ENCODE measurements at regions not wholly inside any gene's neighbourhood (a gene's known extent, or its start where the extent isn't known, plus 50 kb on each side); places are given as distances from the start of the nearest gene placed in this dataset.
A peak's percentile ranks its signal among the peaks of the same experiment; 100 is the strongest.
"Not testable (repeated sequence)": the region's sequence is repeated elsewhere in the genome, so short reads cannot be mapped to it uniquely, and the experiment has no call there.

DNA sequence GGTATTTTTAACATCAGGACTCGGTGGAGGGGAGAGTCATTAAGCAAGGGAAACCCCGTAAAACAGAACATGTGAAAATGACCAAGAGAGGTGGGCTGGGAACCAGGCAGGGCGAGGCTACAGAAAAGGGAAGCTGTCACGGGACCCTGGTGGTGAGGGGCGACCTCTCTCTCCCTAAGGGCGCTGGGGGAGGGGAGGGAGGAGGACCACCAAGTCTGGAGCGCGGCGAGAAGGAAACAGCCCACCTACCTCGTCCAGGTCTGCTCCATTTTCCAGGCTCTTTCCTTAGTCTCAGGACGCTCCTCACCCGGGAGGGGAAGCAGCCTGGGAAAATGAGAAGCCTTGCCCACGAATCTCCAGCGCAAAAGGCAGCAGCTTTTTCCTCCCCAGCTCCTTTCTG, 181.9 kb upstream of the NBPF9 start:
- H3K9me2 ChIP-seq (replicated peaks; ENCODE audit: low read length); H3K79me2 ChIP-seq (ENCODE audit: low read length); H3K4me1 ChIP-seq (ENCODE audit: insufficient read depth, low read length); H3K4me3 ChIP-seq (ENCODE audit: low read length); H3K36me3 ChIP-seq (ENCODE audit: low read depth, low read length); H3K9ac ChIP-seq (ENCODE audit: low read length); POLR2A ChIA-PET (ENCODE audit: unreplicated experiment); H3K9me3 ChIP-seq (ENCODE audit: low read length); CTCF ChIA-PET; H3K27me3 ChIP-seq (ENCODE audit: low read length); DNase-seq; H3F3A ChIP-seq (ENCODE audit: low read length, unreplicated experiment); H3K27ac ChIP-seq (ENCODE audit: low read length); H3K4me2 ChIP-seq (ENCODE audit: low read length); H2AFZ ChIP-seq (ENCODE audit: low read length); intact Hi-C loops (cut with micrococcal nuclease); H4K20me1 ChIP-seq (ENCODE audit: low read length): not testable (repeated sequence)
- ATAC-seq, result peak; percentile 49
- BruUV-seq (replicated peaks), result TSS peak; percentile 77

DNA sequence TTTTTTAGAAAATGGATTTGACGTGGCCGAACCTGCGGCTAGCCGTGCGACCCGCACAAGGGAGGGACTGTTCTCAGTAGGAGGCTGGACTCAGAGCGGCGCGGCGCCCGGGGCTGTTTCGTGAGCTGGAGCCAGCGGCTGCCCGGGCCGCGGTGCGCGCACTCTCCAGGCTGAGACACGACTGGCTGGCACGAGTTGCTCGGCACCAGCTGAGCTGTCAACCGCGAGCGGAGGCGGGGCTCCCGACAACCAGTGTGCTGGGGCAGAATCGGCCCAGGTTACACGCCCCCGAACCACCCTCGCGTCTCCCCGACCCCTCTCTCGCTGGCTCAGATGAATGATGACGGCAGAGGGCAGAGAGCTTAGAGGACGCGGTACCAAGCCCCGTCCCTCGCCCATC, 182.3 kb upstream of the NBPF9 start:
- H3K4me1 ChIP-seq (ENCODE audit: insufficient read depth, low read length); H3K4me3 ChIP-seq (ENCODE audit: low read length); H2AFZ ChIP-seq (ENCODE audit: low read length); H3K27me3 ChIP-seq (ENCODE audit: low read length); H4K20me1 ChIP-seq (ENCODE audit: low read length); POLR2A ChIA-PET (ENCODE audit: unreplicated experiment); CTCF ChIA-PET; DNase-seq; H3K9me2 ChIP-seq (replicated peaks; ENCODE audit: low read length); H3K27ac ChIP-seq (ENCODE audit: low read length); BruUV-seq (replicated peaks); H3K36me3 ChIP-seq (ENCODE audit: low read depth, low read length); H3K79me2 ChIP-seq (ENCODE audit: low read length); intact Hi-C loops (cut with micrococcal nuclease); H3K9ac ChIP-seq (ENCODE audit: low read length); H3K4me2 ChIP-seq (ENCODE audit: low read length); H3F3A ChIP-seq (ENCODE audit: low read length, unreplicated experiment); H3K9me3 ChIP-seq (ENCODE audit: low read length): not testable (repeated sequence)
- ATAC-seq, result peak; percentile 92

DNA sequence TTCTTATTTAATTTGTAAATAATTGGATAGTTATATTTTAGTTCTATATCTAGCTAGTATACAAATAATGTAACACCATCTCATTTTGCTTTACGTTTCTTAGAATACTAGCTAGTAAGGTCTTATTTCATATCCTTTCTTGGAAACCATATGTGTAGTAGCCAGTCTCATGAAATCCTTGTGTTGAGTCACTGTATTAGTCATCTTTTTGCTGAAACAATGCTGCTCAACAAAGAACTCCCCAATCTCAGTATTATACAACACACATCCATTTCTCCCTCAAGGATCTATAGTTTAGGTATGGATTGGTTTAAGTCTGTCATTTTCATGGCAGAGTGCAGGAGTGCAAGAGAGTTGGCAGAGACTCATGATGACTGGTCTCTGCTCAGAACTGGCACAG, 185.2 kb upstream of the NBPF9 start:
- H2AFZ ChIP-seq (ENCODE audit: low read length); H3K27me3 ChIP-seq (ENCODE audit: low read length); H3K4me3 ChIP-seq (ENCODE audit: low read length); CTCF ChIA-PET; H3K27ac ChIP-seq (ENCODE audit: low read length); H3K4me2 ChIP-seq (ENCODE audit: low read length); H3K9ac ChIP-seq (ENCODE audit: low read length); DNase-seq; H3F3A ChIP-seq (ENCODE audit: low read length, unreplicated experiment); H3K79me2 ChIP-seq (ENCODE audit: low read length); intact Hi-C loops (cut with micrococcal nuclease); H3K9me2 ChIP-seq (replicated peaks; ENCODE audit: low read length); H4K20me1 ChIP-seq (ENCODE audit: low read length); POLR2A ChIA-PET (ENCODE audit: unreplicated experiment); H3K9me3 ChIP-seq (ENCODE audit: low read length); BruUV-seq (replicated peaks); H3K4me1 ChIP-seq (ENCODE audit: insufficient read depth, low read length); H3K36me3 ChIP-seq (ENCODE audit: low read depth, low read length): not testable (repeated sequence)
- peak; percentile 65 for ATAC-seq

DNA sequence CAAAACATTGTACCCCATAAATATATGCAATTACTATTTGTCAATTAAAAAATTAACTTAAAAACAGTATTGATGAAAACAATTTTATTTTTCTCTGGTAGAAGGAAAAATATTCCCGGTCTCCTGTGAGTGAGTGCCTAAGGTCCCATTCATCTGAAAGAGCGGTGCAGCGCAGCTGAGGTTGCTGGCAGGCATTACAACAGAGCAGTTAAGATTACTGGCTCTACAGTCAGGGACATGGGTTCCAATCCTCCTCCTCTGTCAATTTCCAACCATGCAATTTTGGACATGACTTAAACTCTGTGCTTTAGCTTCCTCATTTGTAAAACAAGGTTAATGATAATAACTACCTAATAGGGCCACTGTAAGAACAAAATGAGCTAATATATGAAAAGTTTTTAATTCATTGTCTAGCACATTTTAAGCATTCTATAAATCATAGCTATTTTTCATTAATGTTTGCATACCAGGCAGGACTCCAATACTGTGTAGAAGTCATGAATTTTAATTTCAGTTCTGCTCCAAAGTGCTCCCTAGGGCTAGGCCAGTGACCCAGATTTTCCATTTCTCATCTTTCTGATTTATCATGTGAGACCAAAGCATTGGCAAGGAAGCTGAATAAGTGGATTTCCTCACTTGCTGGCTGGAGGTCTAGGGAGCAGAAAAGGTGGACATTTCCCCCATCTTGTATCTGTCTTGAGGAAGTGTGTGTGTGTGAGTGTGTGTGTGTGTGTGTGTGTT, 174.2 kb upstream of the NBPF19 start:
- CTCF ChIA-PET; POLR2A ChIA-PET (ENCODE audit: unreplicated experiment); DNase-seq; H3F3A ChIP-seq (ENCODE audit: low read length, unreplicated experiment); H3K4me3 ChIP-seq (ENCODE audit: low read length); H3K79me2 ChIP-seq (ENCODE audit: low read length); H3K36me3 ChIP-seq (ENCODE audit: low read depth, low read length); H3K4me1 ChIP-seq (ENCODE audit: insufficient read depth, low read length); BruUV-seq (replicated peaks); H4K20me1 ChIP-seq (ENCODE audit: low read length); H3K9me2 ChIP-seq (replicated peaks; ENCODE audit: low read length); H3K4me2 ChIP-seq (ENCODE audit: low read length); H3K27ac ChIP-seq (ENCODE audit: low read length); H2AFZ ChIP-seq (ENCODE audit: low read length); H3K9ac ChIP-seq (ENCODE audit: low read length); intact Hi-C loops (cut with micrococcal nuclease); H3K9me3 ChIP-seq (ENCODE audit: low read length); H3K27me3 ChIP-seq (ENCODE audit: low read length): not testable (repeated sequence)
- peak; percentile 38; the same call in 1 of the 2 replicates for ATAC-seq

DNA sequence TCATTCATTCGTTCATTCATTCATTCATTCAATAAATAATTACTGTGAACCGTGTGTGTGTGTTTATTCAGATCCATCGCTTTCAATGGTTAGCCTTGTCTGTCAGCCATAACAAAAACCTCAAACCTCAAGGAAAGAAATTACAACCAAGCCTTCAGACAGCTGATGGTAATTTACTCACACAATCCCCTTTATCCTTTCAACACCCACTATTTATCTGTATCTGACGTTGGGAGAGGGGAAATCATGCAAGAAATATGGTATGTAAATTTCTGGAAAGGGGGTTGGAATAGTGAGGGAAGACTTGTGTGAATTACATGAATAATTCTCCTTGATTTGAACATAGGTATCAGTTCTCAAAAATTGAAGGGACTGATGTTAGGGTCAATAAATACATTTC, 173.6 kb upstream of the NBPF19 start:
- POLR2A ChIA-PET (ENCODE audit: unreplicated experiment); BruUV-seq (replicated peaks); DNase-seq; H3K9ac ChIP-seq (ENCODE audit: low read length); H3K27me3 ChIP-seq (ENCODE audit: low read length); intact Hi-C loops (cut with micrococcal nuclease); H3K4me1 ChIP-seq (ENCODE audit: insufficient read depth, low read length); ATAC-seq; H3K9me3 ChIP-seq (ENCODE audit: low read length); H3K36me3 ChIP-seq (ENCODE audit: low read depth, low read length); H3K27ac ChIP-seq (ENCODE audit: low read length); H3K4me2 ChIP-seq (ENCODE audit: low read length); H3K9me2 ChIP-seq (replicated peaks; ENCODE audit: low read length); H3K79me2 ChIP-seq (ENCODE audit: low read length); H3F3A ChIP-seq (ENCODE audit: low read length, unreplicated experiment); CTCF ChIA-PET; H2AFZ ChIP-seq (ENCODE audit: low read length); H4K20me1 ChIP-seq (ENCODE audit: low read length); H3K4me3 ChIP-seq (ENCODE audit: low read length): not testable (repeated sequence)

DNA sequence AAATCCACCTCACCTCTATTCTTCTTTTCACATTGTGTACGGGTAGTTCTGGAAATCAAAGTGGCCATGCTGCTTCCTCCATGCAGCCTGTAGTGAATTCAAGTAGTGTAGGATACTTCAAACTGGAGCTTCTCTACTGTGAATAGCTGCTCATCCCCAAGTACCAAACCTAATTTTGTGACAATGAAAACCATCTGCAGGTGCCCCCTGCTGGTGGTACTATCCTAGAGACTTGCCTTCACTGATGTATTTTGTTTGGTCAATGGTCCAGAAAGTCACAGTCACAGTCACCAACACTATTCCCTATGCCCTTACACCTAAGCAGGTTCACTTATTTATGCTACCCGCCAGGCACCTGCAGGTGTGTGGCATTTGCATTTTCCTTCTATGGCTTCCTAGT, 170.0 kb upstream of the NBPF19 start:
- not testable (repeated sequence) for DNase-seq

DNA sequence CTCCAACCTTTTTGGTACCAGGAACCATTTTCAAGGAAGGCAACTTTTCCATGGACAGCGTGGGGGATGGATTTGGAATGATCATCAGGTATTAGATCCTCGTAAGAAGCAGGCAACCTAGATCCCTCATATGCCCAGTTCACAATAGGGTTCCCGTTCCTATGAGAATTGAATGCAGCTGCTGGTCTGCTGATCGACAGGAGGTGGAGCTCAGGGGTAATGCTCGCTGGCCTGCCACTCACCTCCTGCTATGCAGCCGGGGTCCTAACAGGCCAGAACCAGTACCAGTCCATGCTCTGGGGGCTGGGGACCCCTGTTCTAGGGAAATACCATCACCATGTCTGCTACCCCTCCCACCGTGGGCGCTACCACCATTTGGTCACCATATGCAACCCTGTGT, 167.2 kb upstream of the NBPF19 start:
- H3K27ac ChIP-seq (ENCODE audit: low read length); H3K79me2 ChIP-seq (ENCODE audit: low read length); BruUV-seq (replicated peaks); H3K36me3 ChIP-seq (ENCODE audit: low read depth, low read length); H3F3A ChIP-seq (ENCODE audit: low read length, unreplicated experiment); DNase-seq; H3K9me3 ChIP-seq (ENCODE audit: low read length); H3K9me2 ChIP-seq (replicated peaks; ENCODE audit: low read length); H3K4me1 ChIP-seq (ENCODE audit: insufficient read depth, low read length); H3K4me2 ChIP-seq (ENCODE audit: low read length); H2AFZ ChIP-seq (ENCODE audit: low read length); CTCF ChIA-PET; H4K20me1 ChIP-seq (ENCODE audit: low read length); H3K27me3 ChIP-seq (ENCODE audit: low read length); intact Hi-C loops (cut with micrococcal nuclease); H3K9ac ChIP-seq (ENCODE audit: low read length); ATAC-seq; POLR2A ChIA-PET (ENCODE audit: unreplicated experiment); H3K4me3 ChIP-seq (ENCODE audit: low read length): not testable (repeated sequence)

More for the DNA sequence above, 170.0 kb upstream of the NBPF19 start:
- H3K9me2 ChIP-seq (replicated peaks; ENCODE audit: low read length); intact Hi-C loops (cut with micrococcal nuclease); H3K79me2 ChIP-seq (ENCODE audit: low read length); H3K27ac ChIP-seq (ENCODE audit: low read length); H3K9me3 ChIP-seq (ENCODE audit: low read length); H3K4me2 ChIP-seq (ENCODE audit: low read length); CTCF ChIA-PET; H3K36me3 ChIP-seq (ENCODE audit: low read depth, low read length); POLR2A ChIA-PET (ENCODE audit: unreplicated experiment); H4K20me1 ChIP-seq (ENCODE audit: low read length); H3K9ac ChIP-seq (ENCODE audit: low read length); BruUV-seq (replicated peaks); H3K4me3 ChIP-seq (ENCODE audit: low read length); H2AFZ ChIP-seq (ENCODE audit: low read length); H3F3A ChIP-seq (ENCODE audit: low read length, unreplicated experiment); H3K4me1 ChIP-seq (ENCODE audit: insufficient read depth, low read length); H3K27me3 ChIP-seq (ENCODE audit: low read length): not testable (repeated sequence)
- ATAC-seq, result peak; percentile 82
